Nephron (organoid): ENCODE measurements at regions not wholly inside any gene's neighbourhood (a gene's known extent, or its start where the extent isn't known, plus 50 kb on each side); places are given as distances from the start of the nearest gene placed in this dataset.
"Not testable (repeated sequence)": the region's sequence is repeated elsewhere in the genome, so short reads cannot be mapped to it uniquely, and the experiment has no call there.

Source experiments
- H3K27ac Mint-ChIP-seq, 3 experiments: 2 replicates each; pipeline ENCODE4 v1.8.0; 2020; ENCODE audit warnings: mixed read lengths in 3 of 3, mild to moderate bottlenecking in 2 of 3, moderate library complexity in 1 of 3
- H3K27me3 Mint-ChIP-seq: 2 replicates; pipeline ENCODE4 v1.8.0; 2021; ENCODE audit warnings: low read depth, mild to moderate bottlenecking, moderate library complexity, mixed read lengths
- H3K36me3 Mint-ChIP-seq: 2 replicates; pipeline ENCODE4 v1.8.0; 2020; ENCODE audit warnings: low read depth, mixed read lengths
- H3K4me1 Mint-ChIP-seq: 2 replicates; pipeline ENCODE4 v1.8.0; 2020; ENCODE audit warnings: mixed read lengths
- H3K4me3 Mint-ChIP-seq, 3 experiments: 2 replicates each; pipeline ENCODE4 v1.8.0; 2020; ENCODE audit warnings: mild to moderate bottlenecking in 3 of 3, mixed read lengths in 3 of 3, moderate library complexity in 2 of 3
- H3K9me3 Mint-ChIP-seq: 2 replicates; pipeline ENCODE4 v1.8.0; 2020; ENCODE audit warnings: mixed read lengths
- CTCF ChIP-seq, 3 experiments: fragments of 200-600 bp; sonication (generic); IDR thresholded peaks; one replicate each; pipeline ENCODE4 v1.5.0; 2021; ENCODE audit warnings: antibody characterized with exemption in 3 of 3; ENCODE audit not compliant: unreplicated experiment in 3 of 3

- no peaks in the 10 kb centered on the region for H3K27me3 Mint-ChIP-seq
- TF ChIP-seq CTCF (IDR thresholded peaks at IDR 0.05; ENCODE audit: unreplicated experiment in 3 of 3): no peak
- H3K36me3 Mint-ChIP-seq: no peaks in the 10 kb centered on the region
- no peak overlapping the region for H3K27ac Mint-ChIP-seq
- H3K4me3 Mint-ChIP-seq: no peak overlapping the region
- peaks cover 16% of the 10 kb centered on the region for H3K9me3 Mint-ChIP-seq
- no peaks in the 10 kb centered on the region for H3K4me1 Mint-ChIP-seq
Observed at GRCh38 chr18:28439870-28440269, 262.9 kb upstream of the CDH2 start.

DNA sequence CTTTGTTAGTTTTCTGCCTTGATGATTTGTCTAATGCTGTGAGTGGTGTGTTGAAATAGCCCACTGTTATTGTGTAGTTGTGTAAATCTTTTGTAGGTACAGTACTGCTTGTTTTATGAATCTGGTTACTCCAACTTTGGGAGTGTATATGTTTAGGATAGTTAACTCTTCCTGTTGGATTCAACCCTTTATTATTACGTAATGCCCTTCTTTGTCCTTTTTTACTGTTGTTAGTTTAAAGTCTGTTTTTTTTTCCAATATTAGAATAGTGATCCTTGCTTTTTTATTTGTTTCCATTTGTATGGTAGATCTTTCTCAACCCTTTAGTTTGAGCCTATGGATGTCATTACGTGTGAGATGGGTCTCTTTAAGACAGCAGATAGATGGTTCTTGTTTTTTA, 261.5 kb upstream of the CDH2 start:
- Mint-ChIP-seq H3K4me3 (no peak overlapping the region), H3K9me3 (peaks cover 16% of the 10 kb centered on the region), H3K27ac (no peak overlapping the region), H3K36me3 (no peaks in the 10 kb centered on the region), H3K27me3 (no peaks in the 10 kb centered on the region), H3K4me1 (no peaks in the 10 kb centered on the region)
- no peak for TF ChIP-seq CTCF (IDR thresholded peaks at IDR 0.05; ENCODE audit: unreplicated experiment in 3 of 3)

- Mint-ChIP-seq H3K9me3 (peaks cover 8% of the 10 kb centered on the region), H3K36me3 (no peaks in the 10 kb centered on the region), H3K27me3 (no peaks in the 10 kb centered on the region), H3K4me1 (no peaks in the 10 kb centered on the region), H3K27ac (no peak overlapping the region), H3K4me3 (no peak overlapping the region)
- no peak for TF ChIP-seq CTCF (IDR thresholded peaks at IDR 0.05; ENCODE audit: unreplicated experiment in 3 of 3)
Observed at GRCh38 chr18:28432339-28432738, 255.4 kb upstream of the CDH2 start.

DNA sequence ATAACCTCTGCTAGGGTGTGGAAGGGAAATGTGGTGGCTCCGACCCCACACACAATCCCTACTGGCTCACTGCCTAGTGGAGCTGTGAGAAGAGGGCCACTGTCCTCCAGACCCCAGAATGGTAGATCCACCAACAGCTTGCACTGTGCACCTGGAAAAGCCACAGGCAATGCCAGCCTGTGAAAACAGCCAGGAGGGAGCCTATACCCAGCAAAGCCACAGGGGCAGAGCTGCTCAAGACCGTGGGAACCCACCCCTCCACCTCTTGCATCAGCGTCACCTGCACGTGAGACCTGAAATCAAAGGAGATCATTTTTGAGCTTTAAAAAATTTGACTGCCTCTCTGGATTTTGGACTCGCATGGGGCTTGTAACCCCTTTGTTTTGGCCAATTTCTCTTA, 249.0 kb upstream of the CDH2 start:
- Mint-ChIP-seq H3K4me1 (no peaks in the 10 kb centered on the region), H3K27ac (no peak overlapping the region), H3K9me3 (peaks cover 18% of the 10 kb centered on the region), H3K4me3 (no peak overlapping the region), H3K36me3 (no peaks in the 10 kb centered on the region), H3K27me3 (no peaks in the 10 kb centered on the region)
- TF ChIP-seq CTCF (IDR thresholded peaks at IDR 0.05; ENCODE audit: unreplicated experiment in 3 of 3): no peak

DNA sequence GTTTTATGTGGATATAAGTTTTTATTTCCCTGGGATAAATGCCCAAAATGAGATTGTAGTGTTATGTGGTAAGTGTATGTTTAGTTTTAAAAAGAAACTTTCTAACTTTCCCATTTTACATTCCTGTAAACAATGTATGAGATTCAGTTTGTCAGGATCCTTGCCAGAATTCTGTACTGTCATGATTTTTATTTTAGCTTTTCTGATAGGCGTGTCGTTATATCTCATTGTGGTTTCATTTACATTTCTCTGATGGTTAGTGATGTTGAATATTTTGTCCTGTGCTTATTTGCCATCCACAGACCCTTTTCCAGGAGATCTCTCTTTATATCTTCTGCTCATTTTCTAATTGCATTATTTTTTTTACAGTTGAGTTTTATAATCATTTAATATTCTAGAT, 245.6 kb upstream of the CDH2 start:
- no peaks in the 10 kb centered on the region for H3K27me3 Mint-ChIP-seq
- no peak for TF ChIP-seq CTCF (IDR thresholded peaks at IDR 0.05; ENCODE audit: unreplicated experiment in 3 of 3)
- H3K36me3 Mint-ChIP-seq: no peaks in the 10 kb centered on the region
- no peaks in the 10 kb centered on the region for H3K4me1 Mint-ChIP-seq
- peaks cover 15% of the 10 kb centered on the region for H3K9me3 Mint-ChIP-seq
- no peak overlapping the region for H3K4me3 Mint-ChIP-seq
- no peak overlapping the region for H3K27ac Mint-ChIP-seq

DNA sequence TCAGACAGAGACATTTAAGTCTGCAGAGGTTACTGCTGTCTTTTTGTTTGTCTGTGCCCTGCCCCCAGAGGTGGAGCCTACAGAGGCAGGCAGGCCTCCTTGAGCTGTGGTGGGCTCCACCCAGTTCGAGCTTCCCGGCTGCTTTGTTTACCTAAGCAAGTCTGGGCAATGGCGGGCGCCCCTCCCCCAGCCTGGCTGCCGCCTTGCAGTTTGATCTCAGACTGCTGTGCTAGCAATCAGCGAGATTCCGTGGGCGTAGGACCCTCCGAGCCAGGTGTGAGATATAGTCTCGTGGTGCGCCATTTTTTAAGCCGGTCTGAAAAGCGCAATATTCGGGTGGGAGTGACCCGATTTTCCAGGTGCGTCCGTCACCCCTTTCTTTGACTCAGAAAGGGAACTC, 245.0 kb upstream of the CDH2 start:
- H3K4me1 Mint-ChIP-seq, H3K27ac Mint-ChIP-seq, H3K36me3 Mint-ChIP-seq, H3K27me3 Mint-ChIP-seq, H3K4me3 Mint-ChIP-seq: not testable (repeated sequence)
- peaks cover 13% of the 10 kb centered on the region for H3K9me3 Mint-ChIP-seq

DNA sequence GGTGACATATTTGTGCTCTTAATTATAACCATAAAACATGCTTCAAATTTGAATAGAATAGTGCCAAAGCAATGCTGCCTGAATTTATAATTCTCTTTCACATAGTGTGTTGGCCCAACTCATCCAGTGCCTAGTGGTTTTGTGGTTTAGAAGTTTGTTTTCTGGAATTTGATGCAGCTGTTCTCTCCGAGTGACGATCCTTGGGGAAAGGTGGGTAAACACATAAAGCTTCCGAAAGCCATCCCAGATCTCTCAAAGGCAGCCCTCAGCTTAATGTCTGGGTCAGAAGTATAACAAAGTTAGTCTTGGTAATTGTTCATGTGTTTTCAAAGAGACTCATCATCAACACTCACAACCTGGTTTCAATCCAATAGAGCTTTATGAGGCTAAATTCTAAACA, 235.6 kb upstream of the CDH2 start:
- no peak for TF ChIP-seq CTCF (IDR thresholded peaks at IDR 0.05; ENCODE audit: unreplicated experiment in 3 of 3)
- Mint-ChIP-seq H3K4me3 (no peak overlapping the region), H3K36me3 (no peaks in the 10 kb centered on the region), H3K27me3 (no peaks in the 10 kb centered on the region), H3K9me3 (no peaks in the 10 kb centered on the region), H3K4me1 (no peaks in the 10 kb centered on the region), H3K27ac (no peak overlapping the region)
